HL-60 (cell line): ENCODE measurements at regions not wholly inside any gene's neighbourhood (a gene's known extent, or its start where the extent isn't known, plus 50 kb on each side); places are given as distances from the start of the nearest gene placed in this dataset.

Source experiments
- CTCF ChIP-seq: IDR thresholded peaks from one replicate; pipeline ENCODE4 v1.5.1; 2011; ENCODE audit warnings: low read length, control low read depth, inconsistent platforms; ENCODE audit not compliant: insufficient read depth
- POLR2AphosphoS5 ChIP-seq: IDR thresholded peaks from 2 replicates; pipeline ENCODE4 v1.6.1; 2012; ENCODE audit warnings: low read depth
- TF ChIP-seq, protein P1 (sequence below): IDR thresholded peaks from 2 replicates; pipeline ENCODE4 v1.6.1; 2012; ENCODE audit warnings: low read depth; ENCODE audit not compliant: insufficient replicate concordance

DNA sequence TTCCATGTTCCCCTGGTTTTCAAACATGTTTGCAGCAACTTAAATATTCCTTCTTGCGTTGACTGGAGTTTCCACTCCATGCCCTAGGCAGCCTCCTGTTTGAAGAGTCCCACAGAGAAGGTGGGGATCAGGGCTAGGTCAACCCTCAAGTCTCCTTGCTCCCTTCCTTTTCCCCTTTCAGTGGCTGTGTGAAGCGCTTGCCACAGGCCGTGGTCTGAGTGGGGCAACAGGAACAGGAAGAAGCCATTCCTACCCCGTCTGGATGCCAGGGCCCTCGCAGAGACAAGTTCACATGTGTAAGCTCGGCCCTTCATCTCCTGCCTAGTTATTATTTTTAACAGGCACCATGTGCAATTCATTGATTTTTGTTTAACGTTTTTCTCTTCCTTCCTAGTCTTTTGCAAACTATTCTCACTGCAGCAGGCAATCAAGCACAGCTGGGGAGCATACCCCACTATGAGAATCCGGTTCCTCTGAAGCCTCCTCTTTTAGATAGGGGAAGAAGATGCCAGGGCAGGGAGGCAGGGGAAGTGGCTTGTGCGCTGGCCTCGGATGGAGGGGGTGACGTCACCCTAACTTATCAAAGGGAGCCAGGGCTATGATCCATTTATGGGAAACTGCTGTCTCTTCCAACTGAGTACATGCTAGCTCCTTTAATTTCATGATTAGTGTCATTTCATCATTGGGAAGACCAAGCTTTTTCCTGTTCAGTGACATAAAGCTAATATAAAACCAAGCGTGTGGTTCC is 64.2 kb downstream of the PRLHR start:
- TF ChIP-seq CTCF (no peak), POLR2AphosphoS5 (no peak)
- TF ChIP-seq, protein P1, sequence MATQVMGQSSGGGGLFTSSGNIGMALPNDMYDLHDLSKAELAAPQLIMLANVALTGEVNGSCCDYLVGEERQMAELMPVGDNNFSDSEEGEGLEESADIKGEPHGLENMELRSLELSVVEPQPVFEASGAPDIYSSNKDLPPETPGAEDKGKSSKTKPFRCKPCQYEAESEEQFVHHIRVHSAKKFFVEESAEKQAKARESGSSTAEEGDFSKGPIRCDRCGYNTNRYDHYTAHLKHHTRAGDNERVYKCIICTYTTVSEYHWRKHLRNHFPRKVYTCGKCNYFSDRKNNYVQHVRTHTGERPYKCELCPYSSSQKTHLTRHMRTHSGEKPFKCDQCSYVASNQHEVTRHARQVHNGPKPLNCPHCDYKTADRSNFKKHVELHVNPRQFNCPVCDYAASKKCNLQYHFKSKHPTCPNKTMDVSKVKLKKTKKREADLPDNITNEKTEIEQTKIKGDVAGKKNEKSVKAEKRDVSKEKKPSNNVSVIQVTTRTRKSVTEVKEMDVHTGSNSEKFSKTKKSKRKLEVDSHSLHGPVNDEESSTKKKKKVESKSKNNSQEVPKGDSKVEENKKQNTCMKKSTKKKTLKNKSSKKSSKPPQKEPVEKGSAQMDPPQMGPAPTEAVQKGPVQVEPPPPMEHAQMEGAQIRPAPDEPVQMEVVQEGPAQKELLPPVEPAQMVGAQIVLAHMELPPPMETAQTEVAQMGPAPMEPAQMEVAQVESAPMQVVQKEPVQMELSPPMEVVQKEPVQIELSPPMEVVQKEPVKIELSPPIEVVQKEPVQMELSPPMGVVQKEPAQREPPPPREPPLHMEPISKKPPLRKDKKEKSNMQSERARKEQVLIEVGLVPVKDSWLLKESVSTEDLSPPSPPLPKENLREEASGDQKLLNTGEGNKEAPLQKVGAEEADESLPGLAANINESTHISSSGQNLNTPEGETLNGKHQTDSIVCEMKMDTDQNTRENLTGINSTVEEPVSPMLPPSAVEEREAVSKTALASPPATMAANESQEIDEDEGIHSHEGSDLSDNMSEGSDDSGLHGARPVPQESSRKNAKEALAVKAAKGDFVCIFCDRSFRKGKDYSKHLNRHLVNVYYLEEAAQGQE: no peak
